Transverse colon (tissue), 4 donors: ENCODE measurements at regions not wholly inside any gene's neighbourhood (a gene's known extent, or its start where the extent isn't known, plus 50 kb on each side); places are given as distances from the start of the nearest gene placed in this dataset.

ENCODE experiments used
- DNase-seq: peaks from one replicate; pipeline ENCODE4 v3.0.0-alpha.2; 2019
- H3K27ac ChIP-seq, 4 donors: fragments of 200-600 bp; sonication (generic); 2 replicates each; pipeline ENCODE4 v1.5.1; 2016 to 2018; ENCODE audit warnings: inconsistent platforms in 4 of 4
- H3K27me3 ChIP-seq: fragments of 200-600 bp; sonication (generic); 2 replicates; pipeline ENCODE4 v1.5.1; 2017; ENCODE audit warnings: inconsistent platforms
- H3K36me3 ChIP-seq, 4 donors: fragments of 200-600 bp; sonication (generic); 2 replicates each; pipeline ENCODE4 v1.5.1; 2017 to 2019; ENCODE audit warnings: inconsistent platforms in 4 of 4
- H3K4me1 ChIP-seq, 4 donors: fragments of 200-600 bp; sonication (generic); 2 replicates each; pipeline ENCODE4 v1.5.1; 2017 to 2020; ENCODE audit warnings: inconsistent platforms in 4 of 4
- H3K4me3 ChIP-seq, 4 donors: fragments of 200-600 bp; sonication (generic); 1 replicate in 1 of 4; 2 replicates in 3 of 4; pipeline versions ENCODE4 v1.5.1 to v1.6.1; 2017 to 2019; ENCODE audit warnings: inconsistent platforms in 4 of 4
- H3K9me3 ChIP-seq, 2 donors: fragments of 200-600 bp; sonication (generic); 2 replicates each; pipeline ENCODE4 v1.5.1; 2017 to 2019; ENCODE audit warnings: inconsistent platforms in 2 of 2
- CTCF ChIP-seq, 5 experiments: fragments of 200-600 bp in 3 of 5; fragments of 450-650 bp in 2 of 5; sonication (generic) in 3 of 5; IDR thresholded peaks; 1 replicate in 2 of 5; 2 replicates in 3 of 5; pipeline ENCODE4 v1.5.1; 2016 to 2017; ENCODE audit warnings: antibody characterized with exemption in 5 of 5, inconsistent platforms in 3 of 5, mild to moderate bottlenecking in 2 of 5, moderate library complexity in 1 of 5
- EP300 ChIP-seq: sonication (generic); formaldehyde crosslinking; IDR thresholded peaks from one replicate; pipeline ENCODE4 v1.6.1; 2017; ENCODE audit warnings: antibody characterized with exemption, low read depth
- POLR2A ChIP-seq: fragments of 450-650 bp; IDR thresholded peaks from one replicate; pipeline ENCODE4 v1.6.1; 2016; ENCODE audit warnings: antibody characterized with exemption, mild to moderate bottlenecking, moderate library complexity
- POLR2AphosphoS5 ChIP-seq, 3 donors: sonication (generic); formaldehyde crosslinking; IDR thresholded peaks; one replicate each; pipeline ENCODE4 v1.6.1; 2016; ENCODE audit warnings: antibody characterized with exemption in 3 of 3
- WGBS, 2 donors: methylation state at CpG; one replicate each; pipeline ENCODE4 v1.1.5; 2018; ENCODE audit warnings: low coverage in 1 of 2; 5-methylcytosine and 5-hydroxymethylcytosine counted together
- in situ Hi-C, 4 donors: fragments of 200-750 bp; cut with MboI; loops; one replicate each; pipeline versions ENCODE4 v1.15.0 to v1.15.1; 2017; ENCODE audit warnings: low sequenced_read_pairs in 3 of 4, low pct_ligation_motif_present in 1 of 4, low pct_unique_long_range_greater_than_20kb in 1 of 4
- intact Hi-C: fragments of 100-400 bp; cut with DNase I; formaldehyde crosslinking; loops from one replicate; pipeline ENCODE4 v1.15.1; 2023; ENCODE audit warnings: low total_unique reads

- Histone ChIP-seq H3K27ac (no peak overlapping the region), H3K9me3 (no peaks in the 10 kb centered on the region), H3K36me3 (no peaks in the 10 kb centered on the region), H3K4me3 (no peak overlapping the region), H3K4me1 (no peaks in the 10 kb centered on the region), H3K27me3 (no peaks in the 10 kb centered on the region)
- intact Hi-C loops, result no loop called here
- 78 to 83% methylated on average over 6 of the region's 6 CpGs for WGBS, 2 donors
- in situ Hi-C loops, result no loop called here
- DNase-seq, result no peak
- no peak for TF ChIP-seq CTCF (IDR thresholded peaks at IDR 0.05)
- no peak for TF ChIP-seq POLR2A
- TF ChIP-seq EP300, result no peak
- no peak for TF ChIP-seq POLR2AphosphoS5 (IDR thresholded peaks at IDR 0.05)
These were observed 324.1 kb upstream of the CDH5 start for GRCh38 chr16:66042341-66042740.

- Histone ChIP-seq H3K27me3 (no peaks in the 10 kb centered on the region), H3K36me3 (no peaks in the 10 kb centered on the region), H3K4me1 (no peaks in the 10 kb centered on the region), H3K27ac (no peak overlapping the region), H3K9me3 (no peaks in the 10 kb centered on the region), H3K4me3 (no peak overlapping the region)
- in situ Hi-C loops (no loop called here), intact Hi-C loops (no loop called here)
- no peak for DNase-seq
- TF ChIP-seq POLR2AphosphoS5 (IDR thresholded peaks at IDR 0.05) (no peak), EP300 (no peak), CTCF (IDR thresholded peaks at IDR 0.05) (no peak), POLR2A (no peak)
- WGBS, 2 donors, result 73% methylated on average over 4 of the region's 4 CpGs; no CpG with 5 or more reads in 1 of the 2 donors
These were observed 324.6 kb upstream of the CDH5 start for GRCh38 chr16:66041907-66042306.

GRCh38 chr16:66039793-66040192 is 326.7 kb upstream of the CDH5 start:
- WGBS, 2 donors, result 74% methylated on average over 4 of the region's 4 CpGs; no CpG with 5 or more reads in 1 of the 2 donors

GRCh38 chr16:66036793-66037715 is 329.4 kb upstream of the CDH5 start:
- peak; percentile 34 for TF ChIP-seq EP300
- peak in 1 of 3 donors; percentile 35 for TF ChIP-seq POLR2AphosphoS5 (IDR thresholded peaks at IDR 0.05)
- no peak for TF ChIP-seq POLR2A
- no peak for TF ChIP-seq CTCF (IDR thresholded peaks at IDR 0.05)
- in situ Hi-C loops, result no loop called here

More at GRCh38 chr16:66039793-66040192, 326.7 kb upstream of the CDH5 start:
- Histone ChIP-seq H3K4me1 (peaks cover 0 to 7% (median 0%) of the 10 kb centered on the region in 4 donors), H3K4me3 (no peak overlapping the region), H3K27me3 (no peaks in the 10 kb centered on the region), H3K36me3 (no peaks in the 10 kb centered on the region), H3K27ac (no peak overlapping the region), H3K9me3 (no peaks in the 10 kb centered on the region)
- in situ Hi-C loops, result no loop called here
- intact Hi-C loops, result no loop called here
- no peak for DNase-seq
- no peak for TF ChIP-seq CTCF (IDR thresholded peaks at IDR 0.05)

More at GRCh38 chr16:66036793-66037715, 329.4 kb upstream of the CDH5 start:
- H3K4me3 ChIP-seq, result no peak overlapping the region
- 55 to 56% methylated on average over 6 of the region's 6 CpGs for WGBS, 2 donors
- no peaks in the 10 kb centered on the region for H3K27me3 ChIP-seq
- no peak overlapping the region for H3K27ac ChIP-seq
- H3K9me3 ChIP-seq, result no peaks in the 10 kb centered on the region
- H3K36me3 ChIP-seq, result no peaks in the 10 kb centered on the region
- intact Hi-C loops, result no loop called here
- no peak for DNase-seq
- H3K4me1 ChIP-seq, result peaks cover 0 to 7% (median 0%) of the 10 kb centered on the region in 4 donors
